ENCODE measurements at regions not wholly inside any gene's neighbourhood (a gene's known extent, or its start where the extent isn't known, plus 50 kb on each side); places are given as distances from the start of the nearest gene placed in this dataset.

DNA sequence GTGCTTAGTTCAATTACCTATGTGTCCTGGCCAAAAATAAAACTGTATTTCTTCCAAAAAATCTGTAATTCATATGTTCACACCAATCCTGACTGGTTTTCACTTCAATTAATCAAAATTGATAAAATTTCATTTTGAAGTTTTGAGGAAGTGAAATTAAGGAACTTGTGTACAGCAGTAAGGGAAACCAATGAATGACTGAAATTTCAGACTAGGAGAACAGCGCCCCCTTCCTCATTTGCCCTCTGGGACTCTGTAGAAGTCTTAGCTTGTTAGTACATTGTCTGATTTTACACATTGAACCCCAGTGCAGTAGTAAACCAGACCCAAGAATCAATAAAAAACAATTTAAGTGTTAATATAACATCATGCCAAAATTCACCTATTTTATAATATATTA is 495.3 kb upstream of the AGTR1 start:
- Mint-ChIP-seq H3K27ac (ENCODE audit: low read depth, unreplicated experiment) (no peak overlapping the region), H3K27me3 (ENCODE audit: insufficient read depth, unreplicated experiment) (no peaks in the 10 kb centered on the region), H3K9me3 (ENCODE audit: unreplicated experiment) (no peaks in the 10 kb centered on the region), H3K4me1 (ENCODE audit: insufficient read depth, unreplicated experiment) (no peaks in the 10 kb centered on the region), H3K36me3 (ENCODE audit: insufficient read depth, unreplicated experiment) (no peaks in the 10 kb centered on the region), H3K4me3 (ENCODE audit: unreplicated experiment) (no peak overlapping the region)
- ChIA-PET POLR2A (no interaction called here), CTCF (interaction anchor here (1.4 kb wide), 1 partner anchor 105 kb away, joined by 3 read pairs; no protein-coding TSS in a partner anchor)
- DNase-seq (ENCODE audit: unreplicated experiment) = no peak
- intact Hi-C loops (cut with micrococcal nuclease) = no loop called here
- BruUV-seq (replicated peaks) = no TSS peak
- TF ChIP-seq, protein P1, sequence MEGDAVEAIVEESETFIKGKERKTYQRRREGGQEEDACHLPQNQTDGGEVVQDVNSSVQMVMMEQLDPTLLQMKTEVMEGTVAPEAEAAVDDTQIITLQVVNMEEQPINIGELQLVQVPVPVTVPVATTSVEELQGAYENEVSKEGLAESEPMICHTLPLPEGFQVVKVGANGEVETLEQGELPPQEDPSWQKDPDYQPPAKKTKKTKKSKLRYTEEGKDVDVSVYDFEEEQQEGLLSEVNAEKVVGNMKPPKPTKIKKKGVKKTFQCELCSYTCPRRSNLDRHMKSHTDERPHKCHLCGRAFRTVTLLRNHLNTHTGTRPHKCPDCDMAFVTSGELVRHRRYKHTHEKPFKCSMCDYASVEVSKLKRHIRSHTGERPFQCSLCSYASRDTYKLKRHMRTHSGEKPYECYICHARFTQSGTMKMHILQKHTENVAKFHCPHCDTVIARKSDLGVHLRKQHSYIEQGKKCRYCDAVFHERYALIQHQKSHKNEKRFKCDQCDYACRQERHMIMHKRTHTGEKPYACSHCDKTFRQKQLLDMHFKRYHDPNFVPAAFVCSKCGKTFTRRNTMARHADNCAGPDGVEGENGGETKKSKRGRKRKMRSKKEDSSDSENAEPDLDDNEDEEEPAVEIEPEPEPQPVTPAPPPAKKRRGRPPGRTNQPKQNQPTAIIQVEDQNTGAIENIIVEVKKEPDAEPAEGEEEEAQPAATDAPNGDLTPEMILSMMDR (IDR thresholded peaks at IDR 0.05; ENCODE audit: unreplicated experiment) = no peak

DNA sequence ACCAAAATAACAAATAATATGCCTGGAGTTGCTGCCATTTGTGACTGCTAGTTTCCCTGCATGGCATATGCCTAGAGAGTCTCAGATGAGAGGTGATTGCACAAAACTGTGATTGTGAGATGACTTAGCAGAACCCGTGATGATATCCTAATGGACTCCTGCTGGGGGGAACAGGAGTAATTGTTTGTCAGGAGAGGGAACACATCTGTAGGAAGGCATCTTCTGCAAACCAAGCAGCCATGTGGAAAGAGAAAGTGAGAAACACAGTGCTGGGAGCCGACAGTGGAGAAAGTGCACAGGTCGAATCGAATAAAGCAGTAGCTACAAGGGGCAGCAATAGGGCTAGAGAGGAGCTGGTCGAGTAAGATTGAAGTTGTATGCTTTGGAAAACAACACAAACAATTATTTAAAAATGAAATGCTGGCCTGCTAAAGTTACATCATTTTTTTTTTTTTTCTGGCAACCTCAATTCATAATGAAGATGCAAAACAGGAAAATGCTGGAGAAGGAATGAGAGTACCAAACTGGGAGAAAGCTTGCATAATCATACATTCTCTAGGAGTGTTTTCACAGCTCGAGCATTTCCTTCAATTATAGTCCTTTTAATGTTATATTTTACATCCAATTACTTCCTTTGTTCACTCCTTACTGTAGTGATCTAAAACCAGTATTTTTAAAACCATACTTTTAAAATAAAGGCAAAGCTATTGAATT is 494.2 kb upstream of the AGTR1 start:
- Mint-ChIP-seq H3K27me3 (ENCODE audit: insufficient read depth, unreplicated experiment) (no peaks in the 10 kb centered on the region), H3K27ac (ENCODE audit: low read depth, unreplicated experiment) (no peak overlapping the region), H3K36me3 (ENCODE audit: insufficient read depth, unreplicated experiment) (no peaks in the 10 kb centered on the region), H3K4me3 (ENCODE audit: unreplicated experiment) (no peak overlapping the region), H3K4me1 (ENCODE audit: insufficient read depth, unreplicated experiment) (no peaks in the 10 kb centered on the region), H3K9me3 (ENCODE audit: unreplicated experiment) (no peaks in the 10 kb centered on the region)
- ChIA-PET POLR2A (no interaction called here), CTCF (interaction anchor here (1.4 kb wide), 1 partner anchor 104 kb away, joined by 3 read pairs; no protein-coding TSS in a partner anchor)
- intact Hi-C loops (cut with micrococcal nuclease) = no loop called here
- BruUV-seq (replicated peaks) = no TSS peak
- TF ChIP-seq, protein P1 (IDR thresholded peaks at IDR 0.05; ENCODE audit: unreplicated experiment) = no peak
- no peak for DNase-seq (ENCODE audit: unreplicated experiment)

DNA sequence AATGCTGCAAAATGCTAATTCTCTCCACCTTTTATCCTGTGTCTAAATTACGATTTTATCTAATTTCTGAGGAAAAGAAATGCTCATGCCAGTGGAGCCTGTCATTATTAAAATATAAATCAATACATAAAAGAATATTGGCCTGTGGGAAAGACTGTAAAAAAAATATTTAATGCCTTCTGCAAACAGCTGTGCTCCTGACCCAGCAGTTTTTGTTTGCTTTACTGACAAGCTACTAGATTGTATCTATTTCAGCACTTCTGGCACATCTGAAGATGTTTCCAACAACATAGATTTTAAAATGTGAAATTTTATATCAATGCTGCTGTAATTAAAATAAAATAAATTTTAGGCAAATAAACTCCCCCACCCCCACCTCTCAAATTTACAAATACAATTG is 493.6 kb upstream of the AGTR1 start:
- no peak for DNase-seq (ENCODE audit: unreplicated experiment)
- Mint-ChIP-seq H3K4me1 (ENCODE audit: insufficient read depth, unreplicated experiment) (peaks cover 3% of the 10 kb centered on the region), H3K4me3 (ENCODE audit: unreplicated experiment) (no peak overlapping the region), H3K27ac (ENCODE audit: low read depth, unreplicated experiment) (no peak overlapping the region), H3K36me3 (ENCODE audit: insufficient read depth, unreplicated experiment) (no peaks in the 10 kb centered on the region), H3K9me3 (ENCODE audit: unreplicated experiment) (no peaks in the 10 kb centered on the region), H3K27me3 (ENCODE audit: insufficient read depth, unreplicated experiment) (no peaks in the 10 kb centered on the region)
- POLR2A ChIA-PET = no interaction called here
- CTCF ChIA-PET = interaction anchor here (0.6 kb wide), 1 partner anchor 8 kb away, joined by 3 read pairs; no protein-coding TSS in a partner anchor
- TF ChIP-seq, protein P1 (IDR thresholded peaks at IDR 0.05; ENCODE audit: unreplicated experiment) = no peak
- BruUV-seq (replicated peaks) = no TSS peak
- intact Hi-C loops (cut with micrococcal nuclease) = no loop called here

DNA sequence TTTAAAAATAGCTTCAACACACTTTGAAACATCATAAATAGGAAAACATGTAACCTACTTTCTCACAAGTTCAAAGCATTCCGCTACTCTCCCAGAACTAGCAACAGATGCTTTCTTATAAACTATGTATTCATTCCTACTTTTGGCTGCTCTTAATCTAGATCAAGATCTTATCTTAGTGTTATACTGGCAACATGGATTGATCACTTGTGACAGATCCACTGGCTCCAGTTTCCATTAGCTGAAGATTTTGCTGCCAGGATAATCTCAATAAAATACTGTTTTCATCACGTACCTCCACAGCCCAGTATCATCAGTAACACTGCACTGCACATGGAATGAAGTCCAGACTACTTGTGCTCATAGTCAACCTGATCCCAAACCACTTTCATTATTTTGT is 491.7 kb upstream of the AGTR1 start:
- H3K27me3 Mint-ChIP-seq (ENCODE audit: insufficient read depth, unreplicated experiment) = no peaks in the 10 kb centered on the region
- H3K9me3 Mint-ChIP-seq (ENCODE audit: unreplicated experiment) = no peaks in the 10 kb centered on the region
- ChIA-PET CTCF (interaction anchor here (0.6 kb wide), 1 partner anchor 17 kb away, joined by 3 read pairs; no protein-coding TSS in a partner anchor), POLR2A (no interaction called here)
- DNase-seq (ENCODE audit: unreplicated experiment) = no peak
- H3K4me3 Mint-ChIP-seq (ENCODE audit: unreplicated experiment) = no peak overlapping the region
- TF ChIP-seq, protein P1 (IDR thresholded peaks at IDR 0.05; ENCODE audit: unreplicated experiment) = no peak
- peaks cover 7% of the 10 kb centered on the region for H3K4me1 Mint-ChIP-seq (ENCODE audit: insufficient read depth, unreplicated experiment)
- H3K27ac Mint-ChIP-seq (ENCODE audit: low read depth, unreplicated experiment) = no peak overlapping the region
- intact Hi-C loops (cut with micrococcal nuclease) = no loop called here
- no peaks in the 10 kb centered on the region for H3K36me3 Mint-ChIP-seq (ENCODE audit: insufficient read depth, unreplicated experiment)
- no TSS peak for BruUV-seq (replicated peaks)
